ENCODE measurements at regions not wholly inside any gene's neighbourhood (a gene's known extent, or its start where the extent isn't known, plus 50 kb on each side); places are given as distances from the start of the nearest gene placed in this dataset.

- DNase-seq (ENCODE audit: low spot score): no peak
Measured at GRCh38 chr3:61311044-61311443, 59.8 kb upstream of the FHIT start.

DNA sequence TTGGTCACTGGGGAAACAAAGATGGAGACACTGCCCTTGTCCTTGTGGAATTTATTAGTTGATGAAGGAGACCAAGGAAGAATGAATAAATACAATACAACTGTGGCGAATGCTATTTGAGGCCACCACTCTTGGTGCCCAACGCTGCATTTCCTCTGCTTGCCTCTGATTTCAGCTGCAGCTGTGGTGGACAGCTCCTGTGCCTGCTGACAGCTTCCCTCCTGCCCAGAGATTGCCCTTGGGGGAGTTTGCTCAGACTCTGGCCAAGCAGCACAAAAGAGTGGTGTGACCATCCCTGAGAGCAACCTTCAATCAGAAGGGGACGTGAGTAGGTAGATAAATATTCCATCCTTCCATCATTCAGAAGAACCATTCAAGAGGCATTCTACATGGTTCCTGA lies 64.6 kb upstream of the FHIT start:
- no peak for DNase-seq (ENCODE audit: low spot score)

- no peak for DNase-seq (ENCODE audit: low spot score)
Measured at GRCh38 chr3:61323094-61323493, 71.8 kb upstream of the FHIT start.

- DNase-seq (ENCODE audit: low spot score): no peak
Measured at GRCh38 chr3:61331929-61332552, 80.8 kb upstream of the FHIT start.

DNA sequence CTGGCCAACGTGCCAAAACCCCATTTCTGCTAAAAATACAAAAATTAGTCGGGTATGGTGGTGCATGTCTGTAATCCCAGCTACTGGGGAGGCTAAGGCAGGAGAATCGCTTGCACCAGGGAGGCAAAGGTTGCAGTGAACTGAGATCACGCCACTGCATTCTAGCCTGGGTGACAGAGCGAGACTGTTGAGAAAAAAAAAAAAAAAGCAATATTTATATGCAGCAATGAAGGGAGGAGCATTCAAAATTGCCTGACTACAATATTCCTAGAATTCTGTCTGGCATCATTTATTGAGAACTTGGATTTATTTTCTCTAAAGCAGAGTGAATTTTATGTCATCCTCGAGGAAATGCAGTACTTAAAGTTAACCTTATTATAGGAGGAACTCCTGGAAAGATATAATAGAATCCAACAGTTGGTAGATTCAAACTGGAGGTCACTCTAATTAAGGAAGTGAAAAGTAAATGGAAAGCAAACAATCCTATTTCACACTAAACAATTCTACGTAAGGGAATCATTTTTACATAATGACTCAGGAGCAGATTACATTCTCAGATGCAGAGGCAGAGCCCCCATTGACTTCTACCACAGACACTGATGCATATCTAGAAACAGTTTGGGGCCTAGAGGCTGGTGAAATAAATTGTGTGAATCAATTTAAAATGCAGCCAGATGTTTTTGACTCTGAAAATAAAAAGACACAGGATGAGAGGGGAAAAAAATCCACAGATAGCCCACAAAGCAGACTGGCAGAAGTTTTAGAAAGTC lies 82.1 kb upstream of the FHIT start:
- DNase-seq (ENCODE audit: low spot score): no peak

- DNase-seq (ENCODE audit: low spot score): no peak
Measured at GRCh38 chr3:61334783-61335182, 83.5 kb upstream of the FHIT start.

DNA sequence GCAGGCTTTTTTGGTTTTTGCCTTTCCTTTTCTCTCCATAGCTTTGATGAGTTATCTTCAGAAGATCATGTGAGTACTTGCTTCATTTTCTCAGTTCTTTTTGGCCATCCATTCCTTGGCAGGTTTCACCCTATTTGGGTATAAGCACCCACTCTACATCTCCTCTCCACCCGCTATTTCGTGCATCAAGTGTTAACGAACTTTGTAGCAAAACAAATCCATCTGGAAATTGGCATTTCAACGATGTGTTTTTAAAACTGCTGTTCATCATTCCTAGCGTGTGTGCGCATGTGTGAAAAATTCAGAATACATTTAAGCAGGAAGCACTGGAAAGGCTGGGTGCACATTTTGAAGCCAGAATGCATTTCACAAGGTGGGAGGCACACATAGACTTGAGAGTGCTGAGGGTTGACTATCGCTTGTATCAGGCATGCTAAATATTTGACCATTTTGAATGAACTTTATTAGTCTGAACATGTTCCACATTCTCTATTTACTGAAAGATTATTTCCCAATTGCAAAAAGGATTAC lies 89.7 kb upstream of the FHIT start:
- DNase-seq (ENCODE audit: low spot score): no peak

DNA sequence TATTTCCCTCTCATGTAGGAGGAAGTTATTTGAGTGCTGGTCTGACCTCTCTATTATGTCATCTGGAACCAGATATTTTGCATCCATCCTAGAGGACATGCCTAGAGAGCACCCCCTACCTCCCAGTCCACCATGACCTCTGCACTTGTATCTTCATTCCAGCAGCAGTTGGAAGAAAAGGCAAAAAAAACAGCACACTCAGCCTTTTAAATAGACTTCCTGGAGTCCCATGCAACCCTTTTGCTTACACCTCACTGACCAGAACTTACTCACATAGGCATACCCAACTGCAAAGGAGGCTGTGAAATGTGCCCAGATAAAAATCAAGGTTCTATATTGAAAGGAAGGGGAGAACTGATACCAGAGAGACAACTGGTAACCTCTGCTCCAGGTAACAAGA lies 92.3 kb upstream of the FHIT start:
- DNase-seq (ENCODE audit: low spot score): no peak

- DNase-seq (ENCODE audit: low spot score): no peak
Measured at GRCh38 chr3:61345020-61345419, 93.8 kb upstream of the FHIT start.

DNA sequence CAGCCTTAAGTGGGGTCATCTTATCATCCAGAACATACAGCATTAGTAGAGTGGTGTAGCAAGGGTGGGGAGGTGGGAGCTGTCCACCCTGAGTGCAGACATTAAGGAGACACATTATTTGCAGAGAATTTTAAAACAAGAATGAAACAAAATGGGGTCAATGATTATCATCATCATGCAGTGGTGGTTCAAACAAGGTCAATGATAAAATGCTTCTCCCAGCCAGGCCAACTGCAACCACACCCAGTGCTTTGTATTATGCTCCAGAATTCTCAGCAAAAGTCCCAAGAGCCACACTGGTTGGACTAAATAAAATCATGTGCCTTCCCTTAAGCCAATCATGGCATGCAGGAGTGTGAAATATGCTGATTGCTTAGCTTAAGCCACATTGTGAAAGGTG lies 96.7 kb upstream of the FHIT start:
- no peak for DNase-seq (ENCODE audit: low spot score)

- DNase-seq (ENCODE audit: low spot score): no peak
Measured at GRCh38 chr3:61349717-61350116, 98.5 kb upstream of the FHIT start.

DNA sequence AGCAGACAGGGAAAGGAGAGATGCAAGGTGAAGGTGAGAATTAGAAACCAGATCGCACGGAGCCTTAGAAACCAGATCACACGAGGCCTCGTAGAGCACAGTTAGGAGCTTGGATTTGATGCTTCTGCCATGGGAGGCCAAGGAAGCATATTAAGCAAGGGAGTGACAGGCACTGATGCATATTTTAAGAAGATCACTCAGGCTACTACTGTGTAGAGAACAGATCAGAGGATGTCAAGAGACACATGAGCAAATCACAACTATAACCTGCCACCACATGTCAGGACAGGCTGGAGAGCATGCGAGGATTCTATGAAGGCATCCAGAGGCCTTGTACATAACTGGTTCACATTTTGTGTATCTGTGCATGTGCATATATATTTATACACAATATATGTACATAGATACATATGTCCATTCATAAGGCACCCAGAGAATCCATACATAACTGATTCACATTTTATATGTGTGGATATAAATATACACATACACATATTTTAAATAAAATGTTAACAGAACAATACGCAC lies 99.6 kb upstream of the FHIT start:
- DNase-seq (ENCODE audit: low spot score): no peak

DNA sequence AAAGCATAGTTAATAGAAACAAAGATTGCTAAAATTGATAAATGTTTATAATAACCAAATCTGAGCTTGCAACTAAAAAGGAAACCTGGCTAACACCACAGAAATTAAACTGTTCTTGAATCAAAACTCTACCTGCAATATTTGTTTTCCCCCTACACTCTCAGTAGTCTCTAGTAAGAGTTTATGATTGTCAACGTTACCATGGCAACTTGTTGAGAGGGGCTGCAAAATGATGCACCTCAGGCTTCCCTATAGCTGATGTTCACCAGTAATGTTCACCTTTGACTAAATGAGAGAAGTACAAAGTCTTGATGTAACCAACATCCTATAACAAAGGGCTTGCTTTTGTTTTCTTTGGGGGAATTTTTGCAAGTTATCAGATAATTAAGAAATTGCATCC lies 101.1 kb upstream of the FHIT start:
- DNase-seq (ENCODE audit: low spot score): no peak

DNA sequence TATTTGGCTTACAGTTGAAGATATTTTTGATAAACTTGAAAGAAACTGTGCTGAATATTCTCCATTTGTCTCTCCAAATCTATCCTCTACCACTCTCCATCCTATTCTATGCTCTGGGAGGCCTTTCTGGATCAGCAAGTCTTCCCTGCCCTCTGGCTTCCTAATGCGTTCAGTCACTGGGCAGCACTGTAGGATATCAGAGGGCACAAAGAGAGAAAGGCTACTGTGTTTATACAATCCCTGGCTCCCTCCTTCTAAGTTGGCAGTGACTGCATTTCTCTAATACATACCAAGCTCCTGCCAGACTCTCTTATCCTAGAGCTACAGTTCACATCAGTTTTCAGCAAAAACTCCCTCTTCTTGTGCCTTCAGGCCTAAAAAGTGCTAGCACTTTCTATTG lies 102.1 kb upstream of the FHIT start:
- DNase-seq (ENCODE audit: low spot score): no peak

GRCh38 chr3:61354604-61355003 lies 103.4 kb upstream of the FHIT start:
- no peak for DNase-seq (ENCODE audit: low spot score)

DNA sequence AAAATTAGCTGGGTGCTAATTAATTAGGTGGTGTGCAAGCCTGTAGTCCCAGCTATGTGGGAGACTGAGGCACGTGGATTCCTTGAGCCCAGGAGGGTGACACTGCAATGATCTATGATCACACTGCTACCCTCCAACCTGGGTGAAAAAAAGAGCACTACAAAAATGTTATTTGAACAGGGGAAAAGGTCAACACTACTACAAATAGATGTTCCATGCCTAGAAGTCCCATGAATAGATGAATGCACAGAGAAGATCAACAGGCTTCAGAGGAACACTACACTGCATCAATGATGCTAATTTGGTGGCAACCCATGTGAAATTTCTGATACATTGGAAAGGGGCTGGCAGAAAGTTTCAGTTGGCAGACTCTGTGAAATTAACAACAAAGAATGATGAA lies 105.4 kb upstream of the FHIT start:
- DNase-seq (ENCODE audit: low spot score): no peak

GRCh38 chr3:61357902-61358301 lies 106.7 kb upstream of the FHIT start:
- DNase-seq (ENCODE audit: low spot score): no peak

DNA sequence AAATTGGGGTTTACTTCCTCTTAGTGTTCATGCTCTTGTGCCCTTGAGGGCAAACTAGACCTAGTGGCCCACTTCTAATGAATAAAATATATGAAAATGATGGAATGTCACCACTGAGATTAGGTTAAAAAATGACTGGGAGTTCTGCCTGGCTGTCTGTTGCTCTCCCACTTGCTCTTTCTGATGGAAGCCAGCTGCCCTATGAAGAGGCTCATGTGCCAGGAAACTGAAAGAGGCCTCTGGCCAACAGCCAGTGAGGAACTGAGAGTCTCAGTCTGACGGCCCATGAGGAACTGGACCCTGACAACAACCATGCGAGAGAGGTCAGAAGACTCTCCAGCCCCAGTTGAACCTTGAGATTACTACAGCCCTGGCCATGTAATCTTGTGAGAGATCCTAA lies 107.1 kb upstream of the FHIT start:
- no peak for DNase-seq (ENCODE audit: low spot score)

DNA sequence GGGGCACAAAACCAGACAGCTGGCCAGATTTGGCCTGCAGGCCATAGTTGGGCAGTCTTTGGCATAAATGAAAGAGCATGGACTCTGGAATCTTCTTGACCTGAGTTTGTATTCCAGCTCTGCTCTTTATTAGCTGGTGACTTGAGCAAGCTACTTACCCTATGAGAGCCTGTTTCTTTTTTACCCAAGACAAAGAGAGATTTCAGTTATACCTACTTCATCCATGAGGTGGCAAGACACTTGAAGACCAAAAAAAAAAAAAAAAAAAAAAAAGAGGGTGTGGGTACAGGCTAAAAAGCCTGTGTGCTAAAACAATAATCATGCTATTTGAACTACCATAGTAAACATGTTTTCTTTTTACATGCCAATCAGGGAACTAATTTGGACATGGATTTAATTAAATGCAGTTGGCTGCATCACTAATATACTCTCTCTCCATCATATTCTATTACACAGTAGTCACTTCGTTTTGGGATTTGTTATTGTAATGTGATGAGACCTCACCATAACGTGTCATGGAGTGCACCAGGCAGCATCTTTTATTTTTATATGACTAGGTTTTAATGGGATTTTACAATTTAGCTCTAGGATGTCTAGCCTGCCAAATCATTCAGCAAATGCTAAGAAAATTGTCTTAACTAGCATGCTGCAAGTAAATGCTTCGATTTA lies 109.2 kb upstream of the FHIT start:
- DNase-seq (ENCODE audit: low spot score): no peak

DNA sequence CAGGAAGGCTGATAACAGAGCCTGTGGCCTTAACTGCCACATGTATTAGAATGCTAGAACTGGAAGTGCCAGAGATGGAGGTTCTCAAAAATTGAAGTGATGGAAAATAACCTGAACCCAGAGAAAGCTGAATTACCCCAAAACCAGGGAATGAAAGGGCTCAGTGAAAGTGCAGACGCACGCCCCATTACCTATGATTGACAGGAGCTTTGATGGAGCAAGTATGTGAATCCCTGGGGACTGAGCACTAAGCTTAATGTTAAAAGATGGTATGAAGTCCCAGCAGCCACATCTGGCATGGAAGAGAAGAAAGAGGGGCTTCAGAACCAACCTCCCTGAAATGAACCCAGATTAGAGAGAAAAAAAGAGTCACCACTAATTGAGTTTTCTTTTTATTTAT lies 118.4 kb upstream of the FHIT start:
- no peak for DNase-seq (ENCODE audit: low spot score)

GRCh38 chr3:61371123-61371522 lies 119.9 kb upstream of the FHIT start:
- peak; percentile 23 for DNase-seq (ENCODE audit: low spot score)

DNA sequence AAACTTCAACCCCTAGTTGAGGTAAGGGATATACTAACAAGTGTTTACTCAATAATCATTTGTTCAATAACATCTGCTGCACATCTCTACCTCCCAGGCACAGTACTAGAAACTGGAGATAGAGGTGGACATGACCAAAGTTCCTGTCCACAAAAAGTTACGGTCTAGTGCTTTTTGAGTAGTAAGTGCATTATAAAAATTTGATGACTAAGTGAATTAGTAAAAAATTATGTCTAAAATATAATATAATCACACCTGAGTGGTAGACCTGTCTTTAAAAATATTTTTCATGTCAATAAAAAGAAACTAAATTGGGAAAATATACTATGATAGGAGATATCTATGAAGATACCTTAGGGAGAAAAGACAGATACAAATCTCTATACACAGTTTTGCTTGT lies 121.5 kb upstream of the FHIT start:
- DNase-seq (ENCODE audit: low spot score): no peak

GRCh38 chr3:61378311-61378710 lies 127.1 kb upstream of the FHIT start:
- no peak for DNase-seq (ENCODE audit: low spot score)

All from kidney capillary endothelial cell (primary cell).